ENCODE measurements at regions not wholly inside any gene's neighbourhood (a gene's known extent, or its start where the extent isn't known, plus 50 kb on each side); places are given as distances from the start of the nearest gene placed in this dataset.
"Not testable (repeated sequence)": the region's sequence is repeated elsewhere in the genome, so short reads cannot be mapped to it uniquely, and the experiment has no call there.

GRCh38 chr7:153412114-153412823, 639.9 kb upstream of the DPP6 start:
- intact Hi-C loops (cut with micrococcal nuclease); ATAC-seq; DNase-seq: not testable (repeated sequence)

GRCh38 chr7:153412824-153413198, 639.4 kb upstream of the DPP6 start:
- ATAC-seq; intact Hi-C loops (cut with micrococcal nuclease); DNase-seq: not testable (repeated sequence)

- intact Hi-C loops (cut with micrococcal nuclease), result no loop called here
- no peak for ATAC-seq
- DNase-seq, result no peak
Measured at GRCh38 chr7:153413199-153413539, 639.0 kb upstream of the DPP6 start.

DNA sequence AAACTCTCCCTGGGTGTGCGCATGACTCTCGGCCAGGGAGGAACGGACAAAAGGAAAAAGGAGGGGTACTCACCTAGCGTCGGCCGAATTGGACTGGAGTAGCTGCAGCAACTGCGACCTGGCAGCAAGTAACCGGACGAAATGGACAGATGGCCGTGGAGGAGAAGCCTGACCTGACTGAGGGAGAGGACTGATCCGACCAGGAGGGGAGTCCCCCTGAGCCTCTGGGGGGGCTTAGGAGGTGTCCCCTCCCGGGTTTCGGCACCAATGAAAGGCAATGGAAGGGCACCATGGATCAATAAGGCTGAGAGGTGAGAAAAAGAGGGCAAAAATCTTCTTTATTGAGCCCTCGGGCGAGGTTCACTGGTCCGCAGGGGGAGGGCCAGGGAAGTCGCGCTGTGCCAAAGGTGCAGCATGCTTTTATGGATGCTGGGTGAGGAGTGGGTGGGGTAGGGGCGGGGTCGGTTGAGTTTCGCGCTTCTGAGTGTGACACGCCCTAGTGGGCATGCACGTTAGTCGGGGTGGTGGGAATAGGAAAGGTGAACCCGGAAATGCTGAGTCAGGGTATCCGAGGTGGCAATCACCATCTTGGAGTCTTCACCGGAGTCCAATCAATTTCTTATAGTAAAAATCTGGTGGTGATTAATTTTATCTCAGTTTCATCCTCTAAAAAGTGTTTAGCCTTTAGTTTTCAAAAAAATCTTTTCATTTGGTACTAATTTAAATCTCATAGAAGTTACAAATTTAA, 638.5 kb upstream of the DPP6 start:
- DNase-seq (no peak), ATAC-seq (no peak)
- intact Hi-C loops (cut with micrococcal nuclease), result no loop called here

DNA sequence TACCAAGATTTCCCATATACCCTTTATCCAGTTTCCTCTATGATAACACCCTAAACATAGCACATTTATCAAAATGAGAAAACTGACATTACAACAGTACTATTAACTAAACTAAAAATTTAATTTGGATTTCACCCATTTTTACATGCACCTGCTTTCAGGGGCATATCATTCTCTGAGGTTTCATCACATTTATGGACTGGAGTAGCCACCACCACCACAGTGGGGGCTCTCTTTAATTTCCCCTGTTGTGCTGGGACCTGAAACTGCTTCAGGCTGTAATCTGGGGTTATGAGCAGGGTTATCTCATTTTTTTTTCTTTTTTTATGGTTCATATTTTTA, 637.9 kb upstream of the DPP6 start:
- DNase-seq, result no peak
- ATAC-seq, result no peak
- intact Hi-C loops (cut with micrococcal nuclease), result no loop called here

- DNase-seq (no peak), ATAC-seq (no peak)
- intact Hi-C loops (cut with micrococcal nuclease), result no loop called here
Measured at GRCh38 chr7:153415632-153416031, 636.6 kb upstream of the DPP6 start.

DNA sequence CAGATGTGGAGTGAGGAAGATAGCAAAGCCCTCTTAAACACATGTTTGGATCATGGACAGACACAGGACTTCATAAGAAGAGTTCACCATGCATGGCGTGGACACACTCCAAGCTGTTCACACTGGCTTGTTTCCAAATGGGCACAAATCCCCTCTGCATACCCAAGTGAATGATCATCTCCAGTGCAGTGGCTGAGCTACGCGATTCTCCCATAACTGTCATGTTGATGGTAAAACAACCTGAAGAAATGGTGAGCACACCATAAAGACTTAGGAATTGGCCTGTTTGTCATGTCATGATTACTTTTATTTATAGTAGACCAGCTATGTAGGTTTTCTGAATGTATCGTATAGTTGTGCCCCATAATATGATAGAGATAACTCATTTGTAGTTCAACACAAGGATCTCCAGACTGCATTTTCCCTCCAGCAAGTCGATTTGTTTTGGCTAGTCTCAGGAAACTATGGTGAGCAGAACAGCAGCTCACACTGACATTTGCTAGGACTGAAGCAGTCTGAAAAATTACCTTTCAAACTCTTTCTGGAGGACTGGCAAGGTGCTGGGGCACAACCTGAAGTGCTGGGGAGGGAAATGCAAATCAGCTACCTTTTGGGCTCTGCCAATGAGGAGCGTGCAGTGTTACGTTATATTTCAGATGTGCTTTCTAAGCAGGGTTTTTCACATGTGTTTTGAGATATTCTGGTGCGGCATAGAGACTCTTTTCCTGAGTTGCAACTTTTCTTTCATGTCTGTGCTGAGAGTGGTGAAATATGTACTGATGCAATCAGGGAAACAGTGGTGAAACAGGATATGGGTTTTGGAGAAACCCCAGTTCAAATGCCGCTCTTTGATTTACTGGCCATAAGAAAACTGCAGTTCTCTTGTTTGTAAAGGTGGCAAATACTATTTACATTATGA, 629.6 kb upstream of the DPP6 start:
- DNase-seq, result no peak
- intact Hi-C loops (cut with micrococcal nuclease), result no loop called here
- no peak for ATAC-seq

DNA sequence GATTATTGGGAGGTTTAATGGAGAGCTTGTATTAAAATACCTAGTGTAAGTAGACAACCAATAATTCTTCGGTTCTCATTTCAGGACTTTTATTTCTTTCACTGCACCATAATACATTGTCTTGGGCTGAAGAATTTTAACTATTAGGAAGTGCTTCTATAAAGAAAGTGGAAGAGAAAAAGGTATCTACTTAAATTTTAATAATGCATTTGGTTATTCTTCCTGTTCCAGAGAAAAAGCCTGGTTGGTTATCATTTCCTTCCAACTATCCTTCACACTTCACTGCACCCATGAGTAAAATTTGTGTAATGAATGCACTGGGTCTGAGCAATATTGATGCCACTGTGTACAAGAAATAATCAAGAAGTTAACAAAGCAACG, 629.0 kb upstream of the DPP6 start:
- intact Hi-C loops (cut with micrococcal nuclease), result no loop called here
- DNase-seq, result no peak
- no peak for ATAC-seq

DNA sequence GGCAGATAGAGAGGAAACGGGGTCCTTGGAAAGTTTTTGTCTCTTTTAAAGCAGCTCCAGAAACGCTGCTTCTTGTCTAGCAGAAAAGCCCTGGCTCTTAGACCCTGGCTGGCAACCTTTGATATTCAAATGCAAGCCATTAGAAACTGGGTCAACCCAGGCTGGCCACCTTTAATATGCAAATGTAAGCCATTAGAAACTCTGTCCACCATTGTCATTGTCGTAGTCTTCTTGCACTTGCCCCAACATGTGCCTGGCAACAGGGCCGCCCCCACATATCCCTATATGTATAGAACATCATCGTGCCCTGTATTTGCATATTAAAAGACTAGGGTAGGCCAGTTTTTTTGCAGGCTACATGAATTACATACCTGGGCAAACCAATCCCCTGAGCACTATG, 621.3 kb upstream of the DPP6 start:
- ATAC-seq, result no peak
- no peak for DNase-seq
- intact Hi-C loops (cut with micrococcal nuclease), result no loop called here

- ATAC-seq, result no peak
Measured at GRCh38 chr7:153432063-153432462, 620.1 kb upstream of the DPP6 start.

DNA sequence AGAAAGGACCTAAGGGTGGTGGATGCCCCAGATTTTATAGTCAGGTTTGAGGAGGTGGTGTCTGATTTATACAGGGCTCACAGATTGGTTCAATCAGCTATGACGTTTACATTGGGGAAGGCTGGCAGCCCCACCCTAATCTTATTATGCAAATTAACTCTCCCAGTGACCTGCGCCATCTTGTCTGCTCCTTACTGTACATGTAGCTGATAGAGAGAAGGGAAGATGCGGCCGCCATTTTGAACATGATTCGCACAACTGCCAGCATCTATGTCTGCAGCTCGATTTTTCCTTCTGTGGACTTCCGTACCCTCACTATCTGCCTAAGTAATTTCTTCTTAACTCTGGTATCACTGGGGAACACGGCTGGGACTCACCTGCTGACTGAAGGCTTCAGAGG, 619.0 kb upstream of the DPP6 start:
- DNase-seq (no peak), ATAC-seq (no peak)
- intact Hi-C loops (cut with micrococcal nuclease), result no loop called here

More at GRCh38 chr7:153432063-153432462, 620.1 kb upstream of the DPP6 start:
- DNase-seq, result no peak
- intact Hi-C loops (cut with micrococcal nuclease), result no loop called here

DNA sequence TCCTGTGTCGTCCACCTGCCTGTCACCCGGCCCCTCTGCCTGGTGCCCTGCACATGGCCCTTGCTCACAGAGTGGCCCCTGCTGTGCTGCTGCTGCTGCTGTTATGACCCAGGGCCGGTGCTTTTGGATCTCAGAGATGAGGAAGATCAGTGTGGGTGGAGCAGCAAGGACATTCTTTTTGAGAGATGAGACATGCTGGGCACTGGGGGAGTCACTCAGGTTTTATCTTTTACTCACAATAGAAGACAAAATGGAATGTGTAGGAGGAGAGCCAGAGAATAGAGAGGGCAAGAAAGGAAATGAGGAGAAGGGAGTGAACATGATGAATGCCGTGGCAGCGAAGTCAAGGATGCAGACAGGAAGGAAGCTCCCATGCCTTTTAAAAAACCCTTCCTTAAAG, 611.5 kb upstream of the DPP6 start:
- intact Hi-C loops (cut with micrococcal nuclease), result no loop called here
- no peak for DNase-seq
- no peak for ATAC-seq

DNA sequence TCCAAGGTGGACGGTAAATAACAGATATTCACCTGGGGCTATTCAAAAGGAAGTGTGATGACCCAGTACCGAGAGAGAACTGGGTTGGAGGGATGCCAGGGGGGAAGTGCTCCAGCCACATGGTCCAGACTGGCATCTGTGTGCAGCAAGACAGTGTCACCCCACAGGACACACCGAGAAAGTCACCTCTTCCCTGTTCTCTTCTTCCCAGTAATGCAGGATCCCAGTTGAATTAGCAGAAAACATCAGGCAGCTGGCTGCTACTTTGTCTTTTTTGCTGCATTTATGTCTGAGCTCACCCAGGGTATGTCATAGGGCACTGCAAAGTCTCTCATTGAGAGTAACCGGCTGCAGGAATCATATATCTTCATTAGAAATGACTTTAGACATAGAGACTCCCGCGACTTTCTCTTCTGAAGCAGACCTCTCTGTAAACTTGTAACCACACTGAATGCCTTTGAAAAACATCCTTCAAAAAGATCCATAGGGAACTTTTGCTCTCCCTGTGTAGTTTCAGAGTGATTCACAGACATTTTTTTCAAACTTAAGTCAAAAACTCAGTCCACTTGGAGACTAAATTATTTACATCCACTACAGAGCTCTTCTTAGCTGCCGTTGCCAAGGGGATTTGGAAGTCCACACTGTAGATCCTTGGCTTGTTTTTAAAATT, 609.0 kb upstream of the DPP6 start:
- intact Hi-C loops (cut with micrococcal nuclease), result no loop called here
- DNase-seq, result no peak
- no peak for ATAC-seq

DNA sequence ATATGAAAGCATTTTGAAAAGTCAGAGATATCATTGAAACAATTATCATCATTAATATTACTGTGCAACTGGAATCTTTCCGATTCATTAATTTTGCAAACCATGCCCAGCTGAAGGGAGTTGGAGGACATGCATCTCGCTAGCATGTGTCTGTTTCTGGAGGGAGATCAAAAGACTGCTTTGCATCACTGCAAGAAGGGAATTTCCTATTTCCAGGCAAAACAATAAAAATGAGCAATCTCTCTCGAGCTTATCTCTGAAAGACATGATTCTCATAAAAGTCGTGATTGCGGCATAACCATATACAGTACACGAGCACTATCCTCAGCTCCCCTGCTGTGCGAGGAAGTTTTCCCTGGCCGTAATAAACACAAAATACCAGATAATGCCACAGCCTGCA, 607.6 kb upstream of the DPP6 start:
- intact Hi-C loops (cut with micrococcal nuclease), result no loop called here
- no peak for DNase-seq
- no peak for ATAC-seq

DNA sequence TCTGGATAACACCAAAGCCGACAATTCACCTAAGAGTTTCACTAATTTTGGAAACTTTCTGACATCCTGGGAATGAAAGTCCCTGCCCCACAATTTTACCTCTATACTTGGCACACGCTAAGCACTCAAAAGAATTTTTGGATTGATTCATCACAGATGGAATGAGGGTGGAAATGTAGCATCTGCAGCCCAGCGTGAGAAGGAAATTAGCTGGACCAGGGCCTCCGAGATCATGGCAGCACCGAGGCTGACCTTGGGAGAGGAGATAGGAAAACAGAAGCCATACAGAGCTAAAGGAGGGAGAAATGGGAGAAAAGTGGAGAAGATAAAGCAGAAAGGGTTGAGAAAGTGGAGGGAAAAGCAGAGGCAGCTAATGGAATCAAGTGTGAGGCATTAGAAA, 606.6 kb upstream of the DPP6 start:
- intact Hi-C loops (cut with micrococcal nuclease), result no loop called here
- ATAC-seq (no peak), DNase-seq (no peak)

- ATAC-seq, result no peak
- intact Hi-C loops (cut with micrococcal nuclease), result no loop called here
- DNase-seq, result no peak
Measured at GRCh38 chr7:153446490-153446889, 605.7 kb upstream of the DPP6 start.

DNA sequence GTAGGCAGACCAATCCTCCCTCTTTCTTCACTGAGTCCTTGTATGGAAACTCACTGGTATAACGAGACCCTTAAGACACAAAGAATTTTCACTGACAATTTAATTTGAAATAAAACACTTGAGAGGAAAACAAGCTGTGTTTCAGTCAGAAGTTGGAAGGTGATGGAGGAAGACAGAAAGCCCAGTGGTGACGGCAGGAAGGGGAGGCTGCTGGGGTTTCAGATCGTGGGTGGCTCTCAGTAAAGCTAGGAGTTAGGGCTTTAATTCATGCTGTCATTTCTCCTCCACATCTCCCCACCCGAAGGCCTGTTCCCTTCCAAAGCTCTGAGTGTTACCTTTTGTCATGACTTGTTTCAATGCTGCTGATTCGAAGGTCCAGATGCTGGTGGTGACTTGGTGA, 605.2 kb upstream of the DPP6 start:
- intact Hi-C loops (cut with micrococcal nuclease), result no loop called here
- DNase-seq, result no peak
- no peak for ATAC-seq

DNA sequence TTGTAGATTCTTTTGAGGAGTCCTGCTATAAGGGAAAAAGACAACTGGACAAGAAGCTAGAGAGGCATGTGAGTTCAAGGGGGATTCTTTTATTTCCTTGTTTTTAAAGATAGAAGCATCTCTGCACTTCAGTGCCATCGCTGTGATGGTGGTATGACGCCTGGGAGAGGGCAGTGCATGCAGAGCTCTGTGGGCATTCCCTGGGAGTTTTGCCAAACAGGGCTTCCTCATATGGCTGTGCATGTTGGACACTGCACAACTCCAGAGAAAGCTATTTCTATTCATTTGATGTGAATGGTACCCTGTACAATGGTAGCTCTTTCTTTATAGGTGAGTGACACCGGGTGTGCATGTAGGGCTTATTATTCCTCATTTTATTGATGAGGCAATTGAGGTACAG, 599.5 kb upstream of the DPP6 start:
- no peak for DNase-seq
- intact Hi-C loops (cut with micrococcal nuclease), result no loop called here
- ATAC-seq, result no peak

DNA sequence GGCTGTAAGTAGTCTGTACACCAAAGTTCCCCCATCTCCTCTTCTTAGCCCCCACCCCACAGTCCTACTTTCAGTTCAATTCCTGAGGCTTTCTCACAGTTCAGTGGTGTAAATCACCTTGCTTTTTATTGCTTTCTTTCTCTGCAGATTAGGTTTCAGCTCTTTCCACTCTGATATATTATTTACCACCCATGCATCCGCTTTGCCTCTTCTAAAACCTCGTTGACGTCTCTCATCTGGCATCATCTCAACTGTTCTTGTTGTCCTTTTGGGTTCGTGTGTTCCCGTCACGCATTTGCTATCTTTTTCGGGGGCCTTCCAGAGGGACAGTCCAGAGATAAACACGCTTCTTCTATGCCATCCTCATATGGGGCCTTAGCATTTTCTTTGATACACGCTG, 597.9 kb upstream of the DPP6 start:
- ATAC-seq (no peak), DNase-seq (no peak)
- intact Hi-C loops (cut with micrococcal nuclease), result no loop called here

DNA sequence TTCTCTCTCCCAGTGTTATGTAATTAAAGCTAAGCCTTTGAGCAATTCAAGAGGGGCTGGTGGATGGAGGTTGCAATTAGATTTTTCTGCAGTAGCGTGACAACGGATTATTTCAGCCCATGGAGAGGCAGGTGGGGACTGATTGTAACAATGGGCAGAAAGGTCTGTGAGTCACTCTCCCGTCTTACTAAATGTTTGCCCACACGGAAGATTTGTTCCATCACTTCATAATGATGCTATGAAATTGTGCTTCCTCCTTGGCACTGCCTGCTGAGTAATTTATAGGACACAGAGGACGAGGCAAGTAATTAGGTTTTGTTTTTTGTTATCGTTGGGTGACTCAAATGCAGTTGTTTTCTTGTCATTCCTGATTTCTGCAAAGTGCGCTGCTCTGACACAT, 594.5 kb upstream of the DPP6 start:
- intact Hi-C loops (cut with micrococcal nuclease), result no loop called here
- no peak for ATAC-seq
- no peak for DNase-seq
